ENCODE measurements at regions not wholly inside any gene's neighbourhood (a gene's known extent, or its start where the extent isn't known, plus 50 kb on each side); places are given as distances from the start of the nearest gene placed in this dataset.
"Not testable (repeated sequence)": the region's sequence is repeated elsewhere in the genome, so short reads cannot be mapped to it uniquely, and the experiment has no call there.

GRCh38 chr6:102764317-102764716 is 1370.8 kb downstream of the GRIK2 start:
- H3K9me3 ChIP-seq = peaks cover 0 to under 1% of the 10 kb centered on the region in 2 donors
- intact Hi-C loops (cut with DNase I) = no loop called here
- H3K36me3 ChIP-seq = no peaks in the 10 kb centered on the region
- H3K4me3 ChIP-seq = no peak overlapping the region
- H3K4me1 ChIP-seq = no peaks in the 10 kb centered on the region
- no peak for TF ChIP-seq CTCF (IDR thresholded peaks at IDR 0.05)
- ATAC-seq (no peak), DNase-seq (no peak)
- no peak overlapping the region for H3K27ac ChIP-seq
- no peaks in the 10 kb centered on the region for H3K27me3 ChIP-seq

- Histone ChIP-seq H3K4me3 (no peak overlapping the region), H3K27me3 (no peaks in the 10 kb centered on the region), H3K9me3 (no peaks in the 10 kb centered on the region), H3K4me1 (no peaks in the 10 kb centered on the region), H3K36me3 (no peaks in the 10 kb centered on the region), H3K27ac (no peak overlapping the region)
- intact Hi-C loops (cut with DNase I) = no loop called here
- no peak for TF ChIP-seq CTCF (IDR thresholded peaks at IDR 0.05)
- DNase-seq (no peak), ATAC-seq (no peak)
These were observed 1370.4 kb downstream of the GRIK2 start for GRCh38 chr6:102763891-102764290.

- H3K4me1 ChIP-seq = no peaks in the 10 kb centered on the region
- no peak for TF ChIP-seq CTCF (IDR thresholded peaks at IDR 0.05)
- H3K9me3 ChIP-seq = peaks cover 0 to 6% of the 10 kb centered on the region in 2 donors
- H3K36me3 ChIP-seq = no peaks in the 10 kb centered on the region
- H3K27me3 ChIP-seq = no peaks in the 10 kb centered on the region
- intact Hi-C loops (cut with DNase I) = no loop called here
- no peak overlapping the region for H3K4me3 ChIP-seq
- ATAC-seq (no peak), DNase-seq (no peak)
- H3K27ac ChIP-seq = no peak overlapping the region
These were observed 1368.4 kb downstream of the GRIK2 start for GRCh38 chr6:102761872-102762271.

GRCh38 chr6:102759415-102759814 is 1365.9 kb downstream of the GRIK2 start:
- H3K4me3 ChIP-seq = no peak overlapping the region
- no peak for DNase-seq
- no peaks in the 10 kb centered on the region for H3K27me3 ChIP-seq
- intact Hi-C loops (cut with DNase I) = no loop called here
- H3K4me1 ChIP-seq = no peaks in the 10 kb centered on the region
- H3K27ac ChIP-seq = no peak overlapping the region
- ATAC-seq = no peak
- peaks cover 0 to 6% of the 10 kb centered on the region in 2 donors for H3K9me3 ChIP-seq
- TF ChIP-seq CTCF (IDR thresholded peaks at IDR 0.05) = no peak
- no peaks in the 10 kb centered on the region for H3K36me3 ChIP-seq

- H3K27ac ChIP-seq; H3K4me3 ChIP-seq; H3K36me3 ChIP-seq; ATAC-seq; H3K9me3 ChIP-seq; H3K27me3 ChIP-seq; intact Hi-C loops (cut with DNase I); H3K4me1 ChIP-seq: not testable (repeated sequence)
- peak in 1 of 4 donors; percentile 51 for DNase-seq
These were observed 1365.0 kb downstream of the GRIK2 start for GRCh38 chr6:102758536-102758935.

- Histone ChIP-seq H3K9me3 (no peaks in the 10 kb centered on the region), H3K4me1 (no peaks in the 10 kb centered on the region), H3K4me3 (no peak overlapping the region), H3K36me3 (no peaks in the 10 kb centered on the region), H3K27me3 (no peaks in the 10 kb centered on the region), H3K27ac (no peak overlapping the region)
- ATAC-seq = no peak
- DNase-seq = no peak
- TF ChIP-seq CTCF (IDR thresholded peaks at IDR 0.05) = no peak
- intact Hi-C loops (cut with DNase I) = no loop called here
These were observed 1355.9 kb downstream of the GRIK2 start for GRCh38 chr6:102749210-102749971.

Measured in left lung (tissue), 4 donors.